Tibial nerve (tissue), 4 donors: ENCODE measurements at regions not wholly inside any gene's neighbourhood (a gene's known extent, or its start where the extent isn't known, plus 50 kb on each side); places are given as distances from the start of the nearest gene placed in this dataset.

ENCODE experiments used
- DNase-seq, 2 donors: peaks; one replicate each; pipeline ENCODE4 v3.0.0-alpha.2; 2019; ENCODE audit warnings: low spot score in 2 of 2
- H3K27ac ChIP-seq, 4 donors: fragments of 200-600 bp; sonication (generic) in 3 of 4; one replicate each; pipeline ENCODE4 v1.5.1; 2017 to 2019; ENCODE audit warnings: mild to moderate bottlenecking in 1 of 4
- H3K27me3 ChIP-seq, 2 donors: fragments of 200-600 bp; sonication (generic) in 1 of 2; one replicate each; pipeline versions ENCODE4 v1.5.1 to v1.6.0; 2017 to 2019
- H3K36me3 ChIP-seq, 3 donors: fragments of 200-600 bp; sonication (generic); one replicate each; pipeline ENCODE4 v1.5.1; 2018 to 2019
- H3K4me1 ChIP-seq, 4 donors: fragments of 200-600 bp; sonication (generic) in 3 of 4; one replicate each; pipeline ENCODE4 v1.5.1; 2017 to 2019
- H3K4me3 ChIP-seq, 4 donors: fragments of 200-600 bp; sonication (generic) in 3 of 4; one replicate each; pipeline ENCODE4 v1.5.1; 2017 to 2019; ENCODE audit warnings: mild to moderate bottlenecking in 1 of 4, moderate library complexity in 1 of 4
- H3K9me3 ChIP-seq, 4 donors: fragments of 200-600 bp; sonication (generic) in 3 of 4; one replicate each; pipeline ENCODE4 v1.5.1; 2017 to 2019
- CTCF ChIP-seq, 5 experiments: fragments of 200-600 bp in 3 of 5; fragments of 450-650 bp in 2 of 5; sonication (generic) in 3 of 5; IDR thresholded peaks; one replicate each; pipeline ENCODE4 v1.5.1; 2016 to 2019; ENCODE audit warnings: antibody characterized with exemption in 5 of 5, mild to moderate bottlenecking in 3 of 5, moderate library complexity in 2 of 5
- EP300 ChIP-seq, 2 donors: sonication (generic); formaldehyde crosslinking; IDR thresholded peaks; one replicate each; pipeline ENCODE4 v1.6.1; 2017; ENCODE audit warnings: antibody characterized with exemption in 2 of 2, mild to moderate bottlenecking in 1 of 2
- POLR2A ChIP-seq, 2 donors: fragments of 450-650 bp; IDR thresholded peaks; one replicate each; pipeline ENCODE4 v1.6.1; 2017; ENCODE audit warnings: antibody characterized with exemption in 2 of 2, mild to moderate bottlenecking in 2 of 2, moderate library complexity in 2 of 2
- whole genome bisulfite sequencing, 2 donors: methylation state at CpG; one replicate each; pipeline ENCODE4 v1.1.5; 2018; 5-methylcytosine and 5-hydroxymethylcytosine counted together

GRCh38 chr1:93739472-93739871 lies 57.8 kb upstream of the BCAR3 start:
- H3K36me3 ChIP-seq: no peaks in the 10 kb centered on the region
- no peaks in the 10 kb centered on the region for H3K27me3 ChIP-seq
- TF ChIP-seq CTCF (IDR thresholded peaks at IDR 0.05): no peak
- TF ChIP-seq EP300 (IDR thresholded peaks at IDR 0.05): no peak
- TF ChIP-seq POLR2A (IDR thresholded peaks at IDR 0.05): no peak
- no peak overlapping the region for H3K4me3 ChIP-seq
- peaks cover 0 to 27% (median 3%) of the 10 kb centered on the region in 4 donors for H3K4me1 ChIP-seq
- WGBS, 2 donors: 87 to 92% methylated on average over 5 of the region's 5 CpGs
- H3K27ac ChIP-seq: no peak overlapping the region
- no peak for DNase-seq
- no peaks in the 10 kb centered on the region for H3K9me3 ChIP-seq

- H3K36me3 ChIP-seq: no peaks in the 10 kb centered on the region
- H3K9me3 ChIP-seq: no peaks in the 10 kb centered on the region
- no peak for DNase-seq
- H3K4me1 ChIP-seq: peaks cover 0 to 27% (median 3%) of the 10 kb centered on the region in 4 donors
- H3K4me3 ChIP-seq: no peak overlapping the region
- TF ChIP-seq EP300 (IDR thresholded peaks at IDR 0.05) (no peak), POLR2A (IDR thresholded peaks at IDR 0.05) (no peak), CTCF (IDR thresholded peaks at IDR 0.05) (no peak)
- H3K27me3 ChIP-seq: no peaks in the 10 kb centered on the region
- WGBS, 2 donors: 80 to 88% methylated on average over 5 of the region's 5 CpGs
- H3K27ac ChIP-seq: no peak overlapping the region
These were observed 57.3 kb upstream of the BCAR3 start for GRCh38 chr1:93738926-93739325.

- peaks cover 0 to 26% (median 3%) of the 10 kb centered on the region in 4 donors for H3K4me1 ChIP-seq
- H3K36me3 ChIP-seq: no peaks in the 10 kb centered on the region
- no peaks in the 10 kb centered on the region for H3K9me3 ChIP-seq
- H3K27ac ChIP-seq: no peak overlapping the region
- no peak overlapping the region for H3K4me3 ChIP-seq
- DNase-seq: no peak
- WGBS, 2 donors: 76 to 86% methylated on average over 3 to 7 of the region's 7 CpGs
- no peaks in the 10 kb centered on the region for H3K27me3 ChIP-seq
- no peak for TF ChIP-seq CTCF (IDR thresholded peaks at IDR 0.05)
- no peak for TF ChIP-seq POLR2A (IDR thresholded peaks at IDR 0.05)
- TF ChIP-seq EP300 (IDR thresholded peaks at IDR 0.05): no peak
These were observed 56.5 kb upstream of the BCAR3 start for GRCh38 chr1:93738075-93738622.

- Histone ChIP-seq H3K4me1 (peaks cover 0 to 25% (median 3%) of the 10 kb centered on the region in 4 donors), H3K36me3 (no peaks in the 10 kb centered on the region), H3K9me3 (no peaks in the 10 kb centered on the region), H3K4me3 (no peak overlapping the region), H3K27ac (no peak overlapping the region), H3K27me3 (no peaks in the 10 kb centered on the region)
- no peak for DNase-seq
- TF ChIP-seq EP300 (IDR thresholded peaks at IDR 0.05): no peak
- no peak for TF ChIP-seq POLR2A (IDR thresholded peaks at IDR 0.05)
- TF ChIP-seq CTCF (IDR thresholded peaks at IDR 0.05): no peak
- 93 to 96% methylated on average over 3 of the region's 3 CpGs for WGBS, 2 donors
These were observed 54.1 kb upstream of the BCAR3 start for GRCh38 chr1:93735722-93736121.

- Histone ChIP-seq H3K27ac (no peak overlapping the region), H3K27me3 (no peaks in the 10 kb centered on the region), H3K4me3 (no peak overlapping the region), H3K36me3 (no peaks in the 10 kb centered on the region), H3K9me3 (no peaks in the 10 kb centered on the region), H3K4me1 (peaks cover 0 to 17% (median under 1%) of the 10 kb centered on the region in 4 donors)
- DNase-seq: no peak
- no peak for TF ChIP-seq EP300 (IDR thresholded peaks at IDR 0.05)
- no peak for TF ChIP-seq CTCF (IDR thresholded peaks at IDR 0.05)
- TF ChIP-seq POLR2A (IDR thresholded peaks at IDR 0.05): no peak
- 68 to 81% methylated on average over 2 of the region's 2 CpGs for WGBS, 2 donors
These were observed 53.4 kb upstream of the BCAR3 start for GRCh38 chr1:93734999-93735398.
